KMS-11 (cell line): ENCODE measurements at regions not wholly inside any gene's neighbourhood (a gene's known extent, or its start where the extent isn't known, plus 50 kb on each side); places are given as distances from the start of the nearest gene placed in this dataset.

Experiments used
- H2AFZ ChIP-seq: fragments of 200-600 bp; sonication (generic); 2 replicates; pipeline ENCODE4 v1.6.1; 2016; ENCODE audit warnings: antibody characterized with exemption, mixed run types, low read depth
- H3K27ac ChIP-seq: fragments of 200-600 bp; sonication (generic); 2 replicates; pipeline ENCODE4 v1.6.1; 2016; ENCODE audit warnings: mild to moderate bottlenecking, mixed run types
- H3K27me3 ChIP-seq: fragments of 200-600 bp; sonication (generic); 2 replicates; pipeline ENCODE4 v1.6.1; 2017; ENCODE audit warnings: mild to moderate bottlenecking, low read depth, mixed run types, moderate library complexity; ENCODE audit not compliant: insufficient read depth
- H3K36me3 ChIP-seq: fragments of 200-600 bp; sonication (generic); 2 replicates; pipeline ENCODE4 v1.6.1; 2017; ENCODE audit warnings: mild to moderate bottlenecking, mixed run types; ENCODE audit not compliant: insufficient read depth
- H3K4me1 ChIP-seq: fragments of 200-600 bp; sonication (generic); 2 replicates; pipeline ENCODE4 v1.6.1; 2016; ENCODE audit warnings: mild to moderate bottlenecking, low read depth, mixed run types; ENCODE audit not compliant: poor library complexity, severe bottlenecking
- H3K4me2 ChIP-seq: fragments of 200-600 bp; sonication (generic); 2 replicates; pipeline ENCODE4 v1.7.0; 2016; ENCODE audit warnings: mild to moderate bottlenecking, mixed run types
- H3K4me3 ChIP-seq: fragments of 200-600 bp; sonication (generic); IDR thresholded peaks from 2 replicates; pipeline ENCODE4 v1.6.1; 2017; ENCODE audit warnings: low read depth, low read length, mixed read lengths; ENCODE audit not compliant: insufficient read depth
- H3K79me2 ChIP-seq: fragments of 200-600 bp; sonication (generic); 2 replicates; pipeline ENCODE4 v1.6.1; 2016; ENCODE audit warnings: low read depth, mixed run types; ENCODE audit not compliant: insufficient read depth
- H3K9ac ChIP-seq: fragments of 200-600 bp; sonication (generic); 2 replicates; pipeline ENCODE4 v1.6.1; 2016; ENCODE audit warnings: mild to moderate bottlenecking, mixed run types
- H4K20me1 ChIP-seq: fragments of 200-600 bp; sonication (generic); 2 replicates; pipeline ENCODE4 v1.6.1; 2016; ENCODE audit warnings: mild to moderate bottlenecking, mixed run types; ENCODE audit not compliant: insufficient read depth
- TF ChIP-seq, protein P1 (sequence below): fragments of 200-600 bp; sonication (generic); conservative IDR thresholded peaks from 2 replicates; pipeline ENCODE4 v1.6.1; 2017; ENCODE audit warnings: low read depth, mild to moderate bottlenecking, antibody characterized with exemption, low read length, moderate library complexity, mixed read lengths

DNA sequence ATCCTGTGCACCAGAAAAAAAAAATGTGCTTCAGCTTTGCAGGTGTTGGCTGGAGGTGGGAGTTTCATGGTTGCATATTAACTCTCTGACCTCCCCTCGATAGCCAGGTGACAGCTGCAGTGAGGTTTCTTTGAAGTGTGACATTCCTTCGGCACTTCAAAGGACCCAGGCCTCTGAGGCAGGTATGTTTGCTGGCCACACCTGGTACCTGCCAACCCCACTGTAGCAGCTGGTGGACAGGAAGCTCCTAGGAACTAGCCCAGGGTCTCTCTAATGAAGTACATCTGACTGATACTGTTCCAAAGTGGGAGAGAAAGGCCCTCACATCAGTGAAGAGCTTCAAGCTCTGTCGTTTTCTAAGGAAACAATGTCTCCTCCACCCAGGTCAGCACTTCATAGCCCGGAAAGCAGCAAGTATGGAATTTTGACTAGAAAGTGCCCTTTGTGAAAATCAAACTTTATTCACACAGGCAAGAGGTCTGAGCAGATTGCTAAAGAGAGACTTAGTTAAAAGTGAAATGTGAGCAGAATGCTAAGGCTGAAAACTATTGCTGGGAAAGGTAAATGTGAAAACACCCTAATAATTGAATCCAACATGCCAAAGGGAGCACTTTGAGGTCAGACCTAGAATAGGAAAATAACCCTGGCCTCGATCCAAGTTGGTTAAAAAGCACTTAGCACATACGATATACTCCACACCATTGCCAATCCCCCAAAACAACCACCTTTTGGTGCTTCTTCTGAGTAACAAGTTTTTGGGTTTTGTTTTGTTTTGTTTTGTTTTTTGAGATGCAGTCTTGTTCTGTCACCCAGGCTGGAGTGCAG is 71.3 kb downstream of the PHLDA1 start:
- TF ChIP-seq, protein P1, sequence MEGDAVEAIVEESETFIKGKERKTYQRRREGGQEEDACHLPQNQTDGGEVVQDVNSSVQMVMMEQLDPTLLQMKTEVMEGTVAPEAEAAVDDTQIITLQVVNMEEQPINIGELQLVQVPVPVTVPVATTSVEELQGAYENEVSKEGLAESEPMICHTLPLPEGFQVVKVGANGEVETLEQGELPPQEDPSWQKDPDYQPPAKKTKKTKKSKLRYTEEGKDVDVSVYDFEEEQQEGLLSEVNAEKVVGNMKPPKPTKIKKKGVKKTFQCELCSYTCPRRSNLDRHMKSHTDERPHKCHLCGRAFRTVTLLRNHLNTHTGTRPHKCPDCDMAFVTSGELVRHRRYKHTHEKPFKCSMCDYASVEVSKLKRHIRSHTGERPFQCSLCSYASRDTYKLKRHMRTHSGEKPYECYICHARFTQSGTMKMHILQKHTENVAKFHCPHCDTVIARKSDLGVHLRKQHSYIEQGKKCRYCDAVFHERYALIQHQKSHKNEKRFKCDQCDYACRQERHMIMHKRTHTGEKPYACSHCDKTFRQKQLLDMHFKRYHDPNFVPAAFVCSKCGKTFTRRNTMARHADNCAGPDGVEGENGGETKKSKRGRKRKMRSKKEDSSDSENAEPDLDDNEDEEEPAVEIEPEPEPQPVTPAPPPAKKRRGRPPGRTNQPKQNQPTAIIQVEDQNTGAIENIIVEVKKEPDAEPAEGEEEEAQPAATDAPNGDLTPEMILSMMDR, result no peak
- Histone ChIP-seq H3K36me3 (no peaks in the 10 kb centered on the region), H3K79me2 (no peaks in the 10 kb centered on the region), H3K27ac (no peak overlapping the region), H2AFZ (no peak overlapping the region), H3K4me2 (peak overlapping the region; percentile 1; the same call in 1 of the 2 replicates), H4K20me1 (no peaks in the 10 kb centered on the region), H3K27me3 (no peaks in the 10 kb centered on the region), H3K4me3 (no peak overlapping the region), H3K9ac (no peak overlapping the region), H3K4me1 (peaks cover 17% of the 10 kb centered on the region)

DNA sequence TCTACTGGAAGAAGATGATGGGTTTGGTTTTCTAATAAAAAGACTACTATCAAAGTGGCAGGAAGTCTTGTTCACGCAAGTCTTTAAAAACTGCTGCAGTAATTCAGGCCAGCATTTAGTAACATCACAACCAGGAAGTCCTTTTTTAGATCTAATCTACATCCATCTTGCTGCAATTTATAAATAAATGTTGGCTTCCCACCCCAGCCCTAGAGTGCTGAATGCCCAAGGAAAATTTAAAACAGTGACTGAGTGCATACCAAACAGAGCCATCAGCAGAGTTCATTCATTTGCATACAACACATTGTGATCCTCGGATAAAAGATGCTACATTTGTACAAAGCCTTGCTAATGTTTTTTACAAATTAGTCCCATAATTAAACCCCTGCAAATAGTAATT is 72.1 kb downstream of the PHLDA1 start:
- H3K27ac ChIP-seq, result no peak overlapping the region
- no peak overlapping the region for H2AFZ ChIP-seq
- no peaks in the 10 kb centered on the region for H3K27me3 ChIP-seq
- H3K9ac ChIP-seq, result no peak overlapping the region
- H3K36me3 ChIP-seq, result no peaks in the 10 kb centered on the region
- H3K79me2 ChIP-seq, result no peaks in the 10 kb centered on the region
- peak overlapping the region; percentile 1; the same call in 1 of the 2 replicates for H3K4me2 ChIP-seq
- H3K4me3 ChIP-seq, result no peak overlapping the region
- H3K4me1 ChIP-seq, result peaks cover 17% of the 10 kb centered on the region
- TF ChIP-seq, protein P1, result no peak
- no peaks in the 10 kb centered on the region for H4K20me1 ChIP-seq

DNA sequence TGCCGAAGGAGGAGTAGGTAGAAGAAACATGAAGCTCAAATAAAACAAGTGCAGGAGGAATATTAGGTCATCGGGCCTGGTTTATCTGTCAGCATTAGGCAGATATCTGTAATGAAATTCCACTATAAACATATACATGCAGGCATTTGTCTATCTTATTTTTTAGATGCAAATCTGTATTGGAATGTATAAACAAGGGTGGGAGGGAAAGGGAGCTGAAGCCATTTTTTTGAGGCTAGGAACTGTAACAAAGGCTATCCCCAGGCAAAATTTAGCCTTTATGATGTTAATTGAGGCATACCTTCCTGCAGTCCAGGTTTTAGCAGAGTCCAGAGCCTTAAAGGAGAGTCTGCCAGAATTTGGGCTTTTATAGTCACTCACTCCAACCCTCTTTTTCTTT is 72.5 kb downstream of the PHLDA1 start:
- Histone ChIP-seq H2AFZ (no peak overlapping the region), H3K4me2 (peak overlapping the region; percentile 1; the same call in 1 of the 2 replicates), H3K27ac (no peak overlapping the region), H3K27me3 (no peaks in the 10 kb centered on the region), H3K4me3 (no peak overlapping the region), H3K36me3 (no peaks in the 10 kb centered on the region), H4K20me1 (no peaks in the 10 kb centered on the region), H3K4me1 (peaks cover 17% of the 10 kb centered on the region), H3K79me2 (no peaks in the 10 kb centered on the region), H3K9ac (no peak overlapping the region)
- TF ChIP-seq, protein P1, result no peak

DNA sequence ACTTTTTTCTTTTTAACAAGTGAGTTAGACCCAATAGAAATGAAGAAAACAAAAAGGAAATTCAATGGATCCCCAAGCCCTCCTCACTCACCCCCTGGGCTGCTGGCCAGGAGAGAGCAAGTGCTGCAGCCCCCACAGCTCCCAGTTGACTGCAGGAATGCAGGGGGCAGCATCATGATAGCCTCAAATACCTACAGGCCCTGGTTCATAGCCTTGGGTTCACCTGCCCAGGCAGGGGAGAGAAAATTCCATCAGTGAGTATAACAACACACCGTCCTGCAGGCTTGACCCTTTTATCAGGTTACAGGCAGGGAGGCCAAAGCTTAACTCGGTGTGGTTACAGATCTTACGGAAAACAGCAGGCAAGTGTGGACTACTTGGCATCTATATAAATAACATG is 76.3 kb downstream of the PHLDA1 start:
- Histone ChIP-seq H2AFZ (no peak overlapping the region), H3K9ac (no peak overlapping the region), H3K27me3 (no peaks in the 10 kb centered on the region), H3K79me2 (no peaks in the 10 kb centered on the region), H3K36me3 (no peaks in the 10 kb centered on the region), H3K4me3 (no peak overlapping the region), H4K20me1 (no peaks in the 10 kb centered on the region), H3K27ac (no peak overlapping the region), H3K4me1 (peaks cover 13% of the 10 kb centered on the region), H3K4me2 (no peak overlapping the region)
- TF ChIP-seq, protein P1, result no peak
